MM.1S (cell line): ENCODE measurements at regions not wholly inside any gene's neighbourhood (a gene's known extent, or its start where the extent isn't known, plus 50 kb on each side); places are given as distances from the start of the nearest gene placed in this dataset.

Experiments
- DNase-seq: peaks from one replicate; pipeline ENCODE4 v3.0.0-alpha.2; 2015
- H2AFZ ChIP-seq: fragments of 300-600 bp; sonication (generic); 2 replicates; pipeline ENCODE4 v1.6.0; 2016; ENCODE audit warnings: antibody characterized with exemption, low read length
- H3F3A ChIP-seq: fragments of 300-600 bp; sonication (generic); 2 replicates; pipeline ENCODE4 v1.6.1; 2016; ENCODE audit warnings: mild to moderate bottlenecking, antibody characterized with exemption, low read length, moderate library complexity, mixed read lengths; ENCODE audit not compliant: insufficient read depth
- H3K27ac ChIP-seq: fragments of 300-600 bp; sonication (generic); 2 replicates; pipeline ENCODE4 v1.5.1; 2016; ENCODE audit warnings: mild to moderate bottlenecking, low read length
- H3K27me3 ChIP-seq: fragments of 300-600 bp; sonication (generic); replicated peaks from 2 replicates; pipeline ENCODE4 v1.6.0; 2016; ENCODE audit warnings: low read length; ENCODE audit not compliant: insufficient read depth
- H3K36me3 ChIP-seq: fragments of 300-600 bp; sonication (generic); replicated peaks from 2 replicates; pipeline ENCODE4 v1.6.1; 2016; ENCODE audit warnings: mild to moderate bottlenecking, low read length, mixed read lengths; ENCODE audit not compliant: insufficient read depth
- H3K4me1 ChIP-seq: fragments of 300-600 bp; sonication (generic); 2 replicates; pipeline ENCODE4 v1.6.1; 2016; ENCODE audit warnings: low read length, mixed read lengths
- H3K4me2 ChIP-seq: fragments of 300-600 bp; sonication (generic); 2 replicates; pipeline ENCODE4 v1.6.0; 2016; ENCODE audit warnings: low read depth, low read length
- H3K4me3 ChIP-seq: fragments of 300-600 bp; sonication (generic); 2 replicates; pipeline ENCODE4 v1.5.1; 2016; ENCODE audit warnings: low read length, mixed read lengths
- H3K79me2 ChIP-seq: fragments of 300-600 bp; sonication (generic); 2 replicates; pipeline ENCODE4 v1.6.1; 2016; ENCODE audit warnings: mixed run types, low read length, mixed read lengths
- H3K9ac ChIP-seq: fragments of 300-600 bp; sonication (generic); 2 replicates; pipeline ENCODE4 v1.6.1; 2016; ENCODE audit warnings: low read length, mixed read lengths
- H3K9me2 ChIP-seq: fragments of 300-600 bp; sonication (generic); replicated peaks from 2 replicates; pipeline ENCODE4 v1.6.1; 2016; ENCODE audit warnings: mild to moderate bottlenecking, low read length, mixed read lengths; ENCODE audit not compliant: insufficient read depth
- H3K9me3 ChIP-seq: fragments of 300-600 bp; sonication (generic); replicated peaks from 2 replicates; pipeline ENCODE4 v1.6.1; 2016; ENCODE audit warnings: mild to moderate bottlenecking, low read length, mixed read lengths; ENCODE audit not compliant: insufficient read depth
- H4K20me1 ChIP-seq: fragments of 300-600 bp; sonication (generic); 2 replicates; pipeline ENCODE4 v1.6.1; 2016; ENCODE audit warnings: mild to moderate bottlenecking, low read length, moderate library complexity, mixed read lengths; ENCODE audit not compliant: insufficient read depth
- EZH2 ChIP-seq: fragments of 300-600 bp; sonication (generic); optimal IDR thresholded peaks from 2 replicates; pipeline ENCODE3; 2017; ENCODE audit warnings: low read depth, mild to moderate bottlenecking, antibody characterized with exemption, low read length, mixed read lengths
- EZH2phosphoT487 ChIP-seq: fragments of 300-600 bp; sonication (generic); IDR thresholded peaks from 2 replicates; pipeline ENCODE4 v1.6.1; 2018; ENCODE audit warnings: antibody characterized with exemption, low read length
- TF ChIP-seq, protein P1 (sequence below): fragments of 300-600 bp; sonication (generic); IDR thresholded peaks from 2 replicates; pipeline ENCODE4 v1.5.1; 2016; ENCODE audit warnings: antibody characterized with exemption, low read length, mixed read lengths

DNA sequence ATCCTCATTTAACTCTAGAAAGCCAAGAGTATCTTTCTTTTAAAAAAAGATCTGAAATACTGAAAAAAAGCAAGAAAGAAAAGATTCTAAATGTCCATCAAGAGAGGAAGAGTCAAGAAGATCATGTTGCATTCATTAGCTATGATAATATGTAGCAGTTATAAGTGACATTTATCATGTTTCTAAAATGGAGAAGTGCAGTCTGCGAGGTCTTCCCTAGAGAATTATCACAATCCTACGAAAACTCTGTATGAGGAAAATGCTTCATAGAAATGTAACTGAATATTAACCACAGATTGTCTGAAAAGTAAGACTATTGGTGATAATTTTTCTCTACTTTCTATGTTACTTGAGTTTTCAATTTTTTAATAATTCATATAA is 77.4 kb upstream of the USP47 start:
- Histone ChIP-seq H3K27me3 (no peaks in the 10 kb centered on the region), H2AFZ (no peak overlapping the region), H3K79me2 (no peaks in the 10 kb centered on the region), H3K36me3 (no peaks in the 10 kb centered on the region), H3K4me3 (no peak overlapping the region), H3K9ac (no peak overlapping the region), H3K27ac (no peak overlapping the region), H3K4me2 (no peak overlapping the region), H3K9me3 (no peaks in the 10 kb centered on the region), H3K4me1 (no peaks in the 10 kb centered on the region), H3K9me2 (no peaks in the 10 kb centered on the region), H4K20me1 (no peaks in the 10 kb centered on the region), H3F3A (no peaks in the 10 kb centered on the region)
- TF ChIP-seq, protein P1, sequence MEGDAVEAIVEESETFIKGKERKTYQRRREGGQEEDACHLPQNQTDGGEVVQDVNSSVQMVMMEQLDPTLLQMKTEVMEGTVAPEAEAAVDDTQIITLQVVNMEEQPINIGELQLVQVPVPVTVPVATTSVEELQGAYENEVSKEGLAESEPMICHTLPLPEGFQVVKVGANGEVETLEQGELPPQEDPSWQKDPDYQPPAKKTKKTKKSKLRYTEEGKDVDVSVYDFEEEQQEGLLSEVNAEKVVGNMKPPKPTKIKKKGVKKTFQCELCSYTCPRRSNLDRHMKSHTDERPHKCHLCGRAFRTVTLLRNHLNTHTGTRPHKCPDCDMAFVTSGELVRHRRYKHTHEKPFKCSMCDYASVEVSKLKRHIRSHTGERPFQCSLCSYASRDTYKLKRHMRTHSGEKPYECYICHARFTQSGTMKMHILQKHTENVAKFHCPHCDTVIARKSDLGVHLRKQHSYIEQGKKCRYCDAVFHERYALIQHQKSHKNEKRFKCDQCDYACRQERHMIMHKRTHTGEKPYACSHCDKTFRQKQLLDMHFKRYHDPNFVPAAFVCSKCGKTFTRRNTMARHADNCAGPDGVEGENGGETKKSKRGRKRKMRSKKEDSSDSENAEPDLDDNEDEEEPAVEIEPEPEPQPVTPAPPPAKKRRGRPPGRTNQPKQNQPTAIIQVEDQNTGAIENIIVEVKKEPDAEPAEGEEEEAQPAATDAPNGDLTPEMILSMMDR, result no peak
- TF ChIP-seq EZH2 (no peak), EZH2phosphoT487 (no peak)
- no peak for DNase-seq

DNA sequence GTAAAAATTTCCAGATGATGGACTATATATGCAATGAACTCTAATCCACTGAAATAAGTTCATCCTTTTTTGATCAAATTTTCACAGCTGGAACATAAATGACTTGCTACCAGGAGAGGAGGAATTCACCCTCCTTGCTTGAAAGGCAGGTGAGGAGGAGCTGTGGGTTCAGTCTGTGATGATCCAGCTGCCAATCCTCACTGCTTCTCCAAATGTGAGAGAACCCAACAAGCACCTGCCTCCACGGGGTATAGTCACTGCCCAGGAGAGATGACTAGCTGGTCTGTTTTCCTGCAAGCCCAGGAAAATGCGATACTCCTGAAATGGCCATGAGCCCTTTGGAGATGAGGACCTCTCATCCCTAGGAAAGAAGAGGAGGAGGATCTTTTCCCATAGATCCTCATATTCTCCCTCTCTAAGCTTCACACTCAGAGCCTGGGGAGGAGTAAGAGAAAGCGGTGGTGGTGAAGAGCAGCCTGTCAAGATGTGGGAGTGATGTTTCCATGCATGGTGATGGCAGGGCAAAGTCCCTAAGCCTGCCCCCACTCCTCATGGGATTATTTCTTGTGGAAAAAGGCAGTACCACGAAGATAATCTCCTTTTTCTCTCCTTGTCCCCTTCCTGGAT is 77.9 kb upstream of the USP47 start:
- no peak overlapping the region for H3K9ac ChIP-seq
- no peak overlapping the region for H2AFZ ChIP-seq
- H3K4me1 ChIP-seq, result no peaks in the 10 kb centered on the region
- H3K36me3 ChIP-seq, result no peaks in the 10 kb centered on the region
- no peaks in the 10 kb centered on the region for H3K27me3 ChIP-seq
- no peaks in the 10 kb centered on the region for H3F3A ChIP-seq
- no peaks in the 10 kb centered on the region for H3K9me2 ChIP-seq
- H3K4me2 ChIP-seq, result no peak overlapping the region
- H3K79me2 ChIP-seq, result no peaks in the 10 kb centered on the region
- no peak overlapping the region for H3K4me3 ChIP-seq
- no peak for TF ChIP-seq EZH2
- TF ChIP-seq, protein P1, result no peak
- TF ChIP-seq EZH2phosphoT487, result no peak
- no peak overlapping the region for H3K27ac ChIP-seq
- no peaks in the 10 kb centered on the region for H4K20me1 ChIP-seq
- DNase-seq, result no peak
- no peaks in the 10 kb centered on the region for H3K9me3 ChIP-seq

DNA sequence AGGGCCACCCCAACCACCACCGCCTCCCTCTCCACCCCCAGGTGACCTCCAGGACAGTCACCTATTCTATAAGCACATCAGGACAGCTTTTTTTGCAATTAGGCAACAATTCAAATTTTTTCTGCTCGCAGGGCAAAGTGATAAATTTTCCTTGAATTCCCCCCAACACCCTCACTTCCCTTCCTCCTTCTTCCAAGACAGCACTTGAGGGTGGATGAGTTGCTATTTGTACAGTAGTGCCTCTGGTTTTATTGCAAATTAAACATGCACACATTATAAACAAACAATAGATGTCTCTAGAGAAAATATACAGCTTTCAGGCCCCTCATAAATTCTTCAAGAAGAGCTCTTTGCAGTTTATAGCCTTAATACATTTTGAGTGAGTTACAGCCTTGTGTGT is 80.9 kb upstream of the USP47 start:
- H3K9me3 ChIP-seq, result no peaks in the 10 kb centered on the region
- no peaks in the 10 kb centered on the region for H3K36me3 ChIP-seq
- no peak overlapping the region for H2AFZ ChIP-seq
- H3K79me2 ChIP-seq, result no peaks in the 10 kb centered on the region
- TF ChIP-seq EZH2phosphoT487 (no peak), EZH2 (no peak)
- TF ChIP-seq, protein P1, result no peak
- no peaks in the 10 kb centered on the region for H3F3A ChIP-seq
- DNase-seq, result no peak
- no peak overlapping the region for H3K4me3 ChIP-seq
- H3K4me2 ChIP-seq, result no peak overlapping the region
- H3K9me2 ChIP-seq, result no peaks in the 10 kb centered on the region
- H4K20me1 ChIP-seq, result no peaks in the 10 kb centered on the region
- H3K9ac ChIP-seq, result no peak overlapping the region
- no peaks in the 10 kb centered on the region for H3K27me3 ChIP-seq
- H3K4me1 ChIP-seq, result no peaks in the 10 kb centered on the region
- H3K27ac ChIP-seq, result no peak overlapping the region
